CD14-positive monocyte (primary cell): ENCODE measurements at regions not wholly inside any gene's neighbourhood (a gene's known extent, or its start where the extent isn't known, plus 50 kb on each side); places are given as distances from the start of the nearest gene placed in this dataset.

Experiments
- DNase-seq, 3 donors: peaks; one replicate each; pipeline ENCODE4 v3.0.0-alpha.2; 2011 to 2022
- H2AFZ ChIP-seq: 2 replicates; pipeline ENCODE4 v1.6.0; 2012; ENCODE audit warnings: mild to moderate bottlenecking, low read depth, low read length, inconsistent platforms; ENCODE audit not compliant: insufficient read depth, poor library complexity, severe bottlenecking
- H3K27ac ChIP-seq, 2 donors: 1 replicate in 1 of 2; 2 replicates in 1 of 2; pipeline ENCODE4 v1.5.1; 2012 to 2013; ENCODE audit warnings: low read length in 2 of 2, control low read depth in 1 of 2, inconsistent platforms in 1 of 2, low read depth in 1 of 2, mild to moderate bottlenecking in 1 of 2
- H3K27me3 ChIP-seq, 2 donors: one replicate each; pipeline versions ENCODE4 v1.6.0 to v1.6.1; 2011 to 2013; ENCODE audit warnings: low read length in 2 of 2; ENCODE audit not compliant: control insufficient read depth in 2 of 2, insufficient read depth in 2 of 2
- H3K36me3 ChIP-seq, 2 donors: replicated peaks in 1 of 2; 1 replicate in 1 of 2; 2 replicates in 1 of 2; pipeline versions ENCODE4 v1.5.1 to v1.6.1; 2012 to 2013; ENCODE audit warnings: low read length in 2 of 2, control low read depth in 1 of 2, inconsistent platforms in 1 of 2, mild to moderate bottlenecking in 1 of 2; ENCODE audit not compliant: insufficient read depth in 2 of 2, control insufficient read depth in 1 of 2
- H3K4me1 ChIP-seq, 2 donors: 1 replicate in 1 of 2; 2 replicates in 1 of 2; pipeline versions ENCODE4 v1.5.1 to v1.6.1; 2012 to 2013; ENCODE audit warnings: low read length in 2 of 2, control low read depth in 1 of 2, inconsistent platforms in 1 of 2, mild to moderate bottlenecking in 1 of 2, moderate library complexity in 1 of 2; ENCODE audit not compliant: insufficient read depth in 2 of 2, control insufficient read depth in 1 of 2
- H3K4me2 ChIP-seq: replicated peaks from 2 replicates; pipeline ENCODE3; 2012; ENCODE audit warnings: low read length, moderate library complexity, mild to moderate bottlenecking; ENCODE audit not compliant: poor library complexity, severe bottlenecking; ENCODE audit errors: extremely low read depth
- H3K4me3 ChIP-seq, 3 experiments: fragments of 200-600 bp in 1 of 3; sonication (generic) in 1 of 3; replicated peaks in 1 of 3; 1 replicate in 2 of 3; 2 replicates in 1 of 3; pipeline ENCODE4 v1.5.1; 2011 to 2013; ENCODE audit warnings: low read length in 3 of 3, mild to moderate bottlenecking in 3 of 3, control low read depth in 2 of 3, low read depth in 2 of 3, inconsistent platforms in 1 of 3, moderate library complexity in 1 of 3
- H3K79me2 ChIP-seq: 2 replicates; pipeline ENCODE4 v1.6.0; 2012; ENCODE audit warnings: mild to moderate bottlenecking, control low read depth, inconsistent platforms, low read length, moderate library complexity; ENCODE audit not compliant: insufficient read depth
- H3K9ac ChIP-seq: 2 replicates; pipeline ENCODE4 v1.6.0; 2017; ENCODE audit warnings: low read length, mild to moderate bottlenecking; ENCODE audit not compliant: insufficient read depth, poor library complexity, severe bottlenecking
- H3K9me3 ChIP-seq, 2 donors: replicated peaks in 1 of 2; 1 replicate in 1 of 2; 2 replicates in 1 of 2; pipeline versions ENCODE4 v1.5.1 to v1.6.1; 2012 to 2013; ENCODE audit warnings: low read length in 2 of 2, control low read depth in 1 of 2; ENCODE audit not compliant: control insufficient read depth in 1 of 2, insufficient read depth in 1 of 2
- H4K20me1 ChIP-seq: 2 replicates; pipeline ENCODE4 v1.6.0; 2012; ENCODE audit warnings: mild to moderate bottlenecking, low read length, control low read depth, moderate library complexity; ENCODE audit not compliant: insufficient read depth
- H3K27ac Mint-ChIP-seq, 7 donors: one replicate each; pipeline ENCODE4 v1.8.0; 2020; ENCODE audit warnings: mild to moderate bottlenecking in 7 of 7, mixed read lengths in 7 of 7, moderate library complexity in 6 of 7, inconsistent platforms in 2 of 7
- H3K27me3 Mint-ChIP-seq, 3 donors: one replicate each; pipeline ENCODE4 v1.8.0; 2021 to 2022; ENCODE audit warnings: low read depth in 3 of 3, mild to moderate bottlenecking in 3 of 3, mixed read lengths in 3 of 3, moderate library complexity in 3 of 3, inconsistent platforms in 1 of 3
- H3K36me3 Mint-ChIP-seq, 2 donors: one replicate each; pipeline ENCODE4 v1.8.0; 2020; ENCODE audit warnings: mixed read lengths in 2 of 2, inconsistent platforms in 1 of 2, mild to moderate bottlenecking in 1 of 2
- H3K4me1 Mint-ChIP-seq: one replicate; pipeline ENCODE4 v1.8.0; 2020; ENCODE audit warnings: mild to moderate bottlenecking, mixed read lengths
- H3K4me3 Mint-ChIP-seq, 2 donors: one replicate each; pipeline ENCODE4 v1.8.0; 2020; ENCODE audit warnings: mild to moderate bottlenecking in 2 of 2, mixed read lengths in 2 of 2, moderate library complexity in 1 of 2
- H3K9me3 Mint-ChIP-seq, 7 donors: one replicate each; pipeline ENCODE4 v1.8.0; 2020 to 2022; ENCODE audit warnings: mixed read lengths in 7 of 7, mild to moderate bottlenecking in 6 of 7, moderate library complexity in 6 of 7, inconsistent platforms in 2 of 7
- WGBS: methylation state at CpG from one replicate; pipeline ENCODE4 v1.1.5; 2013; ENCODE audit warnings: missing lambda C conversion rate; ENCODE audit not compliant: insufficient coverage; 5-methylcytosine and 5-hydroxymethylcytosine counted together
- intact Hi-C, 2 donors: fragments of 100-400 bp; cut with micrococcal nuclease; formaldehyde crosslinking; loops; one replicate each; pipeline versions ENCODE4 v1.15.0 to v1.15.1; 2023
- TF ChIP-seq, protein P1 (sequence below): fragments of 200-600 bp; IDR thresholded peaks from one replicate; pipeline ENCODE4 v1.8.0; 2022; ENCODE audit warnings: antibody characterized with exemption, mild to moderate bottlenecking

DNA sequence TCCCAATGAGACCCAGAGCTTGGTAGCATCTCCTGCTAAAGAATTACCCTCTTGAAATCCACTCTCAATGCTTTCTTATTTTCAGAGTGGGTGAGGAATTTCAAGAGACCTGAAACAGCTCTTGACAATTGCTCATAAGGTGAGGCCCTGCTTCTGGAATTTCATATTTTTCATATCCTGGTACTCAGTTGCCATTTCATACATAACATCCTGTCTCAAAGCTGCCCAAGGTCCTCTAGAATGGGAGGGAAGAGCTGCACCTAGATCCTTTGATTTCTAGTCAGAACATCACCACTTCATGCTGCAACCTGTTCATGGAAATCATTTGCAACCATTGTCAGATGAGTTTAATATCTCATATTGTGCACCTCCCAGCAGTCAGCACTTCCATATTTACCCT, 404.8 kb upstream of the GALNT5 start:
- Histone ChIP-seq H3K36me3 (no peaks in the 10 kb centered on the region), H3K4me3 (no peak overlapping the region), H3K27me3 (no peaks in the 10 kb centered on the region), H3K27ac (no peak overlapping the region), H3K9me3 (no peaks in the 10 kb centered on the region), H2AFZ (no peak overlapping the region), H4K20me1 (no peaks in the 10 kb centered on the region), H3K79me2 (no peaks in the 10 kb centered on the region), H3K4me2 (no peak overlapping the region), H3K9ac (no peak overlapping the region), H3K4me1 (no peaks in the 10 kb centered on the region)
- H3K27me3 Mint-ChIP-seq, result peaks cover 0 to 2% (median 0%) of the 10 kb centered on the region in 3 donors
- no peak for DNase-seq
- H3K4me3 Mint-ChIP-seq, result no peak overlapping the region
- H3K4me1 Mint-ChIP-seq, result no peaks in the 10 kb centered on the region
- intact Hi-C loops, result no loop called here
- H3K27ac Mint-ChIP-seq, result no peak overlapping the region
- TF ChIP-seq, protein P1, sequence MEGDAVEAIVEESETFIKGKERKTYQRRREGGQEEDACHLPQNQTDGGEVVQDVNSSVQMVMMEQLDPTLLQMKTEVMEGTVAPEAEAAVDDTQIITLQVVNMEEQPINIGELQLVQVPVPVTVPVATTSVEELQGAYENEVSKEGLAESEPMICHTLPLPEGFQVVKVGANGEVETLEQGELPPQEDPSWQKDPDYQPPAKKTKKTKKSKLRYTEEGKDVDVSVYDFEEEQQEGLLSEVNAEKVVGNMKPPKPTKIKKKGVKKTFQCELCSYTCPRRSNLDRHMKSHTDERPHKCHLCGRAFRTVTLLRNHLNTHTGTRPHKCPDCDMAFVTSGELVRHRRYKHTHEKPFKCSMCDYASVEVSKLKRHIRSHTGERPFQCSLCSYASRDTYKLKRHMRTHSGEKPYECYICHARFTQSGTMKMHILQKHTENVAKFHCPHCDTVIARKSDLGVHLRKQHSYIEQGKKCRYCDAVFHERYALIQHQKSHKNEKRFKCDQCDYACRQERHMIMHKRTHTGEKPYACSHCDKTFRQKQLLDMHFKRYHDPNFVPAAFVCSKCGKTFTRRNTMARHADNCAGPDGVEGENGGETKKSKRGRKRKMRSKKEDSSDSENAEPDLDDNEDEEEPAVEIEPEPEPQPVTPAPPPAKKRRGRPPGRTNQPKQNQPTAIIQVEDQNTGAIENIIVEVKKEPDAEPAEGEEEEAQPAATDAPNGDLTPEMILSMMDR, result no peak
- H3K9me3 Mint-ChIP-seq, result peaks cover 0 to 5% (median 0%) of the 10 kb centered on the region in 7 donors
- H3K36me3 Mint-ChIP-seq, result no peaks in the 10 kb centered on the region

DNA sequence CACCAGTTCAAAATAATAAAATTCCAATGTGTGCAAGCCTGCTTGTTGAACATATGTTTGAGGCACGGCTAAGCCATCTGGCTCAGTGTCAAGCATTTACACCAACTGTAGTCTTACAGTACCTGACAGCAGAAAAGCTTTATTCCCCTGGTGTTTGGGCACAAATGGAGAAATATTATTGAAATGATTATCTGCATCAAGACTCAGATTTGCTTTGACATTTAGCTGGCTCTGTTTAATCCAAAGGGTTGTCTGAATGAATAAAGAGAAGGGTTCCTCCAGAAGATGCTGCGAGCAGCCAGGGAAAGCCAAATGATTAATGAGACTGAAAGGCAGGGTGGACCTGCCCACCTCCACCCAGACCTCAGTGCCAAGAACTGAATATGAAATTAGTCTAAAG, 393.2 kb upstream of the GALNT5 start:
- no peaks in the 10 kb centered on the region for H3K9me3 Mint-ChIP-seq
- no peaks in the 10 kb centered on the region for H3K36me3 Mint-ChIP-seq
- TF ChIP-seq, protein P1, result no peak
- no peak overlapping the region for H3K4me3 Mint-ChIP-seq
- no peaks in the 10 kb centered on the region for H3K9me3 ChIP-seq
- H3K27me3 Mint-ChIP-seq, result no peaks in the 10 kb centered on the region
- no peak overlapping the region for H3K27ac Mint-ChIP-seq
- no peak overlapping the region for H3K4me3 ChIP-seq
- no peak overlapping the region for H3K4me2 ChIP-seq
- no peaks in the 10 kb centered on the region for H3K36me3 ChIP-seq
- H3K4me1 ChIP-seq, result no peaks in the 10 kb centered on the region
- no peak overlapping the region for H2AFZ ChIP-seq
- H3K79me2 ChIP-seq, result no peaks in the 10 kb centered on the region
- no peaks in the 10 kb centered on the region for H3K4me1 Mint-ChIP-seq
- intact Hi-C loops, result no loop called here
- no peaks in the 10 kb centered on the region for H3K27me3 ChIP-seq
- H3K27ac ChIP-seq, result no peak overlapping the region
- no peaks in the 10 kb centered on the region for H4K20me1 ChIP-seq
- WGBS, result no CpG with 5 or more reads among the region's 2 CpGs
- no peak for DNase-seq
- no peak overlapping the region for H3K9ac ChIP-seq
